Neural crest cell (in vitro differentiated cells): ENCODE measurements at regions not wholly inside any gene's neighbourhood (a gene's known extent, or its start where the extent isn't known, plus 50 kb on each side); places are given as distances from the start of the nearest gene placed in this dataset.

Source experiments
- DNase-seq: peaks from one replicate; pipeline ENCODE4 v3.0.0; 2021; ENCODE audit warnings: low read depth, mixed read lengths, low spot score
- H3K27ac Mint-ChIP-seq: one replicate; pipeline ENCODE4 v1.8.0; 2021; ENCODE audit warnings: mild to moderate bottlenecking, mixed read lengths; ENCODE audit not compliant: unreplicated experiment
- H3K27me3 Mint-ChIP-seq: 2 replicates; pipeline ENCODE4 v1.8.0; 2021; ENCODE audit warnings: low read depth, mild to moderate bottlenecking, mixed read lengths
- H3K36me3 Mint-ChIP-seq: 2 replicates; pipeline ENCODE4 v1.8.0; 2021; ENCODE audit warnings: low read depth, mild to moderate bottlenecking, mixed read lengths
- H3K4me1 Mint-ChIP-seq: 2 replicates; pipeline ENCODE4 v1.8.0; 2021; ENCODE audit warnings: mixed read lengths
- H3K4me3 Mint-ChIP-seq: one replicate; pipeline ENCODE4 v1.8.0; 2021; ENCODE audit warnings: mild to moderate bottlenecking, mixed read lengths
- H3K9me3 Mint-ChIP-seq: 2 replicates; pipeline ENCODE4 v1.8.0; 2021; ENCODE audit warnings: mixed read lengths
- CTCF ChIP-seq: fragments of 200-600 bp; sonication (generic); conservative IDR thresholded peaks from 2 replicates; pipeline ENCODE4 v1.5.0; 2021; ENCODE audit warnings: antibody characterized with exemption, mild to moderate bottlenecking

GRCh38 chr1:56335394-56335793, 244.0 kb downstream of the PLPP3 start:
- H3K4me3 Mint-ChIP-seq = no peak overlapping the region

DNA sequence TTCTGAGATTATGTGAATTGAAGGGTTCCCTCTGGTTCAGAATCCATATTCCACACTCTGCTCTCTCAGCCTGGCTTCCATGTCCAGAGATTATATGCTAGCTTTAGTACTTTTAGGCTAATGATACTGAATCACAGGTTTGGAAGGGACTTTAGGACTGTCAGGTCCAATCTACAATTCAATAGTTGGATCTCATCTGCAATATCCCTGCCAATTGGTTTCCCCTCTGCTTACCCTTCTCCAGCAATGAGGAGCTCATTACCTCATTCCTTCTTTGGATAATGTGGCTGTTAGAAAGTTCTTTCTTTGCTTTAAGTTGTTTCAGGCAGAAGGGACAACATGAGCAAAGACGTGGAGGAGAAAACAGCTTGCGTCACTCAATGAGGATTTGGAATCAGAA, 245.3 kb downstream of the PLPP3 start:
- H3K4me1 Mint-ChIP-seq = peaks cover 28% of the 10 kb centered on the region
- no peak for TF ChIP-seq CTCF
- H3K27me3 Mint-ChIP-seq = no peaks in the 10 kb centered on the region
- DNase-seq = no peak
- peaks cover 3% of the 10 kb centered on the region for H3K36me3 Mint-ChIP-seq
- H3K4me3 Mint-ChIP-seq = no peak overlapping the region
- peaks cover 5% of the 10 kb centered on the region for H3K9me3 Mint-ChIP-seq
- no peak overlapping the region for H3K27ac Mint-ChIP-seq

More at GRCh38 chr1:56335394-56335793, 244.0 kb downstream of the PLPP3 start:
- H3K4me1 Mint-ChIP-seq = peaks cover 24% of the 10 kb centered on the region
- H3K27me3 Mint-ChIP-seq = no peaks in the 10 kb centered on the region
- H3K9me3 Mint-ChIP-seq = peaks cover 5% of the 10 kb centered on the region
- peaks cover 3% of the 10 kb centered on the region for H3K36me3 Mint-ChIP-seq
- H3K27ac Mint-ChIP-seq = no peak overlapping the region
- no peak for DNase-seq
- TF ChIP-seq CTCF = no peak

DNA sequence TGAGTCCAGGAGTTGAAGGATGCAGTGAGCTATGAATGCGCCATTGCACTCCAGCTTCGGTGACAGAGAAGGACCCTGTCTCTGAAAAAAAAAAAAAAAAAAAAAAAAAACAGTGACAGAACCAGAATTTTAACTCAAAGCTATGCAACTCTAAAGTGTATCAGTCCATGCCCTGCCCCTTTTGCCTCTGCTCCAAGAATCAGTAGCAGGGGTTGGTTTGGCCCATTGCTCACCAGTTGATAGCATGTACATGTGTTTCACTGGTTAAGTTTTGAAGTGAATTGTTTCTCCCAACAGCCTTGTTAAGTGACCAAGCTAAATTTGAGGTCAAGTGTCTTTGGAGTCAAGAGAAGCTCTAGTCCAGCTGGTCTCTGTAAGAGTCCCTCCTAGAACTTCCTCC, 245.9 kb downstream of the PLPP3 start:
- TF ChIP-seq CTCF = no peak
- H3K4me1 Mint-ChIP-seq = peaks cover 28% of the 10 kb centered on the region
- H3K4me3 Mint-ChIP-seq = no peak overlapping the region
- DNase-seq = no peak
- no peaks in the 10 kb centered on the region for H3K27me3 Mint-ChIP-seq
- no peak overlapping the region for H3K27ac Mint-ChIP-seq
- peaks cover 5% of the 10 kb centered on the region for H3K9me3 Mint-ChIP-seq
- H3K36me3 Mint-ChIP-seq = peaks cover 3% of the 10 kb centered on the region

GRCh38 chr1:56331892-56332567, 247.3 kb downstream of the PLPP3 start:
- Mint-ChIP-seq H3K4me1 (peaks cover 28% of the 10 kb centered on the region), H3K27me3 (no peaks in the 10 kb centered on the region), H3K9me3 (peaks cover 2% of the 10 kb centered on the region), H3K27ac (peak overlapping the region; percentile 82), H3K36me3 (no peaks in the 10 kb centered on the region), H3K4me3 (peak overlapping the region; percentile 42)
- no peak for DNase-seq
- TF ChIP-seq CTCF = no peak

- peaks cover 28% of the 10 kb centered on the region for H3K4me1 Mint-ChIP-seq
- no peak for DNase-seq
- H3K4me3 Mint-ChIP-seq = no peak overlapping the region
- no peaks in the 10 kb centered on the region for H3K27me3 Mint-ChIP-seq
- H3K36me3 Mint-ChIP-seq = no peaks in the 10 kb centered on the region
- TF ChIP-seq CTCF = no peak
- H3K27ac Mint-ChIP-seq = peak overlapping the region; percentile 44
- peaks cover 2% of the 10 kb centered on the region for H3K9me3 Mint-ChIP-seq
These were observed 248.0 kb downstream of the PLPP3 start for GRCh38 chr1:56331207-56331891.
